Panc1 (cell line): ENCODE measurements at regions not wholly inside any gene's neighbourhood (a gene's known extent, or its start where the extent isn't known, plus 50 kb on each side); places are given as distances from the start of the nearest gene placed in this dataset.

ENCODE experiments used
- ATAC-seq: fragments of 200-7000 bp; cut with Tn5 transposase; 2 replicates; pipeline ENCODE4 v1.9.1; 2020; ENCODE audit warnings: mild to moderate bottlenecking, moderate library complexity
- BruUV-seq: library from RNA; stranded (reverse); fragments of 400-500 nt; replicated peaks from 2 replicates; lab custom pipeline; 2021; lab: Mats Ljungman, UMichigan
- CTCF ChIA-PET: fragments of 300-600 bp; sonication (Branson Sonifier 250); formaldehyde crosslinking; loops from one replicate; lab custom pipeline; 2022; ENCODE audit warnings: antibody characterized with exemption; lab: Charles Lee
- POLR2A ChIA-PET: fragments of 300-600 bp; sonication (Branson Sonifier 250); formaldehyde crosslinking; loops from one replicate; lab custom pipeline; 2022; ENCODE audit warnings: antibody characterized with exemption; lab: Charles Lee
- DNase-seq: peaks from one replicate; pipeline ENCODE4 v3.0.0-alpha.2; 2010; ENCODE audit warnings: low read depth, low spot score
- H3K27ac ChIP-seq: 2 replicates; pipeline ENCODE4 v1.5.1; 2011; ENCODE audit warnings: mild to moderate bottlenecking, low read length, inconsistent platforms
- H3K27me3 ChIP-seq: fragments of 200-500 bp; sonication (Bioruptor generic); 2 replicates; pipeline ENCODE4 v1.6.0; 2014; ENCODE audit warnings: low read length, inconsistent platforms; ENCODE audit not compliant: control insufficient read depth, insufficient read depth
- H3K36me3 ChIP-seq: fragments of 200-500 bp; sonication (Bioruptor generic); 2 replicates; pipeline ENCODE4 v1.5.1; 2014; ENCODE audit warnings: inconsistent platforms, mild to moderate bottlenecking, low read length, moderate library complexity; ENCODE audit not compliant: control insufficient read depth, insufficient read depth
- H3K4me1 ChIP-seq: 2 replicates; pipeline ENCODE4 v1.5.1; 2011; ENCODE audit warnings: inconsistent platforms, mild to moderate bottlenecking, low read length, moderate library complexity; ENCODE audit not compliant: control insufficient read depth, insufficient read depth
- H3K4me3 ChIP-seq, 2 experiments: 2 replicates each; pipeline ENCODE4 v1.5.1; 2011 to 2012; ENCODE audit warnings: low read depth in 2 of 2, low read length in 2 of 2, mild to moderate bottlenecking in 2 of 2, inconsistent platforms in 1 of 2, moderate library complexity in 1 of 2
- H3K9me3 ChIP-seq: fragments of 200-500 bp; sonication (Bioruptor generic); 2 replicates; pipeline ENCODE4 v1.5.1; 2014; ENCODE audit warnings: low read depth, mild to moderate bottlenecking, inconsistent platforms, low read length, moderate library complexity; ENCODE audit not compliant: control insufficient read depth, insufficient read depth
- CTCF ChIP-seq: fragments of 450-650 bp; IDR thresholded peaks from 2 replicates; pipeline ENCODE4 v1.5.1; 2017; ENCODE audit warnings: mild to moderate bottlenecking
- POLR2AphosphoS5 ChIP-seq: IDR thresholded peaks from 2 replicates; pipeline ENCODE4 v1.6.1; 2012; ENCODE audit warnings: mild to moderate bottlenecking, low read depth, low read length, moderate library complexity
- SIN3A ChIP-seq: IDR thresholded peaks from 2 replicates; pipeline ENCODE4 v1.6.1; 2012; ENCODE audit warnings: low read depth, mild to moderate bottlenecking, low read length, moderate library complexity, borderline replicate concordance; ENCODE audit not compliant: insufficient read depth
- TCF7L2 ChIP-seq: IDR thresholded peaks from 2 replicates; pipeline ENCODE4 v1.6.1; 2011; ENCODE audit warnings: mild to moderate bottlenecking, low read depth, low read length, inconsistent platforms
- in situ Hi-C: cut with HindIII; loops from 2 replicates; pipeline ENCODE4 v1.10.0; 2016; ENCODE audit warnings: low sequenced_read_pairs, low pct_unique_long_range_greater_than_20kb
- intact Hi-C: fragments of 100-400 bp; cut with micrococcal nuclease; formaldehyde crosslinking; loops from one replicate; pipeline ENCODE4 v1.10.0; 2022; ENCODE audit not compliant: unreplicated experiment
- TF ChIP-seq, protein P1 (sequence below), 2 experiments: IDR thresholded peaks; 2 replicates each; pipeline ENCODE4 v1.6.1; 2011 to 2012; ENCODE audit warnings: low read depth in 2 of 2, control low read depth in 1 of 2, low read length in 1 of 2, mild to moderate bottlenecking in 1 of 2, moderate library complexity in 1 of 2; ENCODE audit not compliant: insufficient read depth in 1 of 2

GRCh38 chr1:13881385-13882088 is 181.5 kb downstream of the PRDM2 start:
- BruUV-seq, result no TSS peak
- H3K4me1 ChIP-seq, result no peaks in the 10 kb centered on the region
- H3K27ac ChIP-seq, result no peak overlapping the region
- no peak overlapping the region for H3K4me3 ChIP-seq
- no peaks in the 10 kb centered on the region; the same call in 1 of the 2 replicates for H3K27me3 ChIP-seq
- H3K9me3 ChIP-seq, result no peaks in the 10 kb centered on the region
- TF ChIP-seq TCF7L2 (no peak), POLR2AphosphoS5 (no peak), CTCF (no peak), SIN3A (no peak)
- TF ChIP-seq, protein P1, sequence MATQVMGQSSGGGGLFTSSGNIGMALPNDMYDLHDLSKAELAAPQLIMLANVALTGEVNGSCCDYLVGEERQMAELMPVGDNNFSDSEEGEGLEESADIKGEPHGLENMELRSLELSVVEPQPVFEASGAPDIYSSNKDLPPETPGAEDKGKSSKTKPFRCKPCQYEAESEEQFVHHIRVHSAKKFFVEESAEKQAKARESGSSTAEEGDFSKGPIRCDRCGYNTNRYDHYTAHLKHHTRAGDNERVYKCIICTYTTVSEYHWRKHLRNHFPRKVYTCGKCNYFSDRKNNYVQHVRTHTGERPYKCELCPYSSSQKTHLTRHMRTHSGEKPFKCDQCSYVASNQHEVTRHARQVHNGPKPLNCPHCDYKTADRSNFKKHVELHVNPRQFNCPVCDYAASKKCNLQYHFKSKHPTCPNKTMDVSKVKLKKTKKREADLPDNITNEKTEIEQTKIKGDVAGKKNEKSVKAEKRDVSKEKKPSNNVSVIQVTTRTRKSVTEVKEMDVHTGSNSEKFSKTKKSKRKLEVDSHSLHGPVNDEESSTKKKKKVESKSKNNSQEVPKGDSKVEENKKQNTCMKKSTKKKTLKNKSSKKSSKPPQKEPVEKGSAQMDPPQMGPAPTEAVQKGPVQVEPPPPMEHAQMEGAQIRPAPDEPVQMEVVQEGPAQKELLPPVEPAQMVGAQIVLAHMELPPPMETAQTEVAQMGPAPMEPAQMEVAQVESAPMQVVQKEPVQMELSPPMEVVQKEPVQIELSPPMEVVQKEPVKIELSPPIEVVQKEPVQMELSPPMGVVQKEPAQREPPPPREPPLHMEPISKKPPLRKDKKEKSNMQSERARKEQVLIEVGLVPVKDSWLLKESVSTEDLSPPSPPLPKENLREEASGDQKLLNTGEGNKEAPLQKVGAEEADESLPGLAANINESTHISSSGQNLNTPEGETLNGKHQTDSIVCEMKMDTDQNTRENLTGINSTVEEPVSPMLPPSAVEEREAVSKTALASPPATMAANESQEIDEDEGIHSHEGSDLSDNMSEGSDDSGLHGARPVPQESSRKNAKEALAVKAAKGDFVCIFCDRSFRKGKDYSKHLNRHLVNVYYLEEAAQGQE (IDR thresholded peaks at IDR 0.05; ENCODE audit: insufficient read depth in 1 of 2, low read depth in 2 of 2, low read length in 1 of 2), result no peak
- ATAC-seq, result no peak
- no peak for DNase-seq
- ChIA-PET CTCF (no interaction called here), POLR2A (no interaction called here)
- no peaks in the 10 kb centered on the region for H3K36me3 ChIP-seq
- intact Hi-C loops (no loop called here), in situ Hi-C loops (no loop called here)

DNA sequence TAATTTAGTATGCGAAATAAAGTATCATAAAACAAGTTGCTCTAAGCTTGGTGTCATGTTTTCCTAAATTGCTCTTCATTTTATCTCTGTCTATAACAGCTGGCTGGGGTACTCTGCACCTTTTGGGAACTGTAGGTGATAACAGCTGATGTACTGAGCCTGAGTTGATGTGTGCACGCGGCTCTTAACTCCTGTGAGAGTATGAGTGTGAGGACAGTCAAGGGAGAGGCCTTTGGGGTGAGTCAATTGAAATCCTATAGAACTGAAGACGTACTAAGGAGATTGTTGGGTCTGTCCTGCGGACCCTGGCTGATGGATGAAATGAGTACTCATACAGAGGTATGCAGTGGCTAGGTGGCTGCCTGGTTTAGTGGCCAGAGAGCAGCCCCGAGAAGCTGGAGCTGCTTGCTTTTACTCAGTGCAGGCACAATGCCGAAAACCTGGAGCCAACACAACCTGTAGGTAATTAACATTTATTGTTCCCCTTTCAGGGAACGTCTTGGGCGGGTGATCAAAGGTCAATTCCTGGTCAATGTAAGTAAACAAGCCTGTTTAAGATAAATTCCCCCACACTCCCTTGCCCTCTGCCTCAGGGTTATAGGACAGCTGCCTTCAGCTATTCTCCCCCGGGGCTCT is 188.5 kb downstream of the PRDM2 start:
- H3K36me3 ChIP-seq, result no peaks in the 10 kb centered on the region
- H3K4me1 ChIP-seq, result no peaks in the 10 kb centered on the region
- in situ Hi-C loops (no loop called here), intact Hi-C loops (no loop called here)
- H3K9me3 ChIP-seq, result no peaks in the 10 kb centered on the region
- DNase-seq, result no peak
- ATAC-seq, result no peak
- H3K4me3 ChIP-seq, result no peak overlapping the region
- no TSS peak for BruUV-seq
- H3K27ac ChIP-seq, result no peak overlapping the region
- TF ChIP-seq POLR2AphosphoS5 (no peak), CTCF (no peak), SIN3A (no peak), TCF7L2 (no peak)
- TF ChIP-seq, protein P1 (IDR thresholded peaks at IDR 0.05; ENCODE audit: insufficient read depth in 1 of 2, low read depth in 2 of 2, low read length in 1 of 2), result no peak
- CTCF ChIA-PET, result no interaction called here
- H3K27me3 ChIP-seq, result peaks cover 34% of the 10 kb centered on the region
- POLR2A ChIA-PET, result no interaction called here
